GM18519 (cell line): ENCODE measurements at regions not wholly inside any gene's neighbourhood (a gene's known extent, or its start where the extent isn't known, plus 50 kb on each side); places are given as distances from the start of the nearest gene placed in this dataset.
A peak's percentile ranks its signal among the peaks of the same experiment; 100 is the strongest.
"Not testable (repeated sequence)": the region's sequence is repeated elsewhere in the genome, so short reads cannot be mapped to it uniquely, and the experiment has no call there.

Experiments used
- ATAC-seq: cut with Tn5 transposase; IDR thresholded peaks from one replicate; pipeline ENCODE4 v1.9.1; 2021; ENCODE audit warnings: mild to moderate bottlenecking, moderate library complexity; ENCODE audit not compliant: unreplicated experiment, low FRiP score

GRCh38 chr6:3959385-3959784, 110.2 kb downstream of the FAM50B start:
- no peak for ATAC-seq

GRCh38 chr6:3960754-3961361, 111.7 kb downstream of the FAM50B start:
- ATAC-seq = no peak

- no peak for ATAC-seq
These were observed 112.5 kb downstream of the FAM50B start for GRCh38 chr6:3961581-3962215.

- ATAC-seq = no peak
These were observed 113.4 kb downstream of the FAM50B start for GRCh38 chr6:3962291-3963280.

- no peak for ATAC-seq
These were observed 114.3 kb downstream of the FAM50B start for GRCh38 chr6:3963426-3963825.

DNA sequence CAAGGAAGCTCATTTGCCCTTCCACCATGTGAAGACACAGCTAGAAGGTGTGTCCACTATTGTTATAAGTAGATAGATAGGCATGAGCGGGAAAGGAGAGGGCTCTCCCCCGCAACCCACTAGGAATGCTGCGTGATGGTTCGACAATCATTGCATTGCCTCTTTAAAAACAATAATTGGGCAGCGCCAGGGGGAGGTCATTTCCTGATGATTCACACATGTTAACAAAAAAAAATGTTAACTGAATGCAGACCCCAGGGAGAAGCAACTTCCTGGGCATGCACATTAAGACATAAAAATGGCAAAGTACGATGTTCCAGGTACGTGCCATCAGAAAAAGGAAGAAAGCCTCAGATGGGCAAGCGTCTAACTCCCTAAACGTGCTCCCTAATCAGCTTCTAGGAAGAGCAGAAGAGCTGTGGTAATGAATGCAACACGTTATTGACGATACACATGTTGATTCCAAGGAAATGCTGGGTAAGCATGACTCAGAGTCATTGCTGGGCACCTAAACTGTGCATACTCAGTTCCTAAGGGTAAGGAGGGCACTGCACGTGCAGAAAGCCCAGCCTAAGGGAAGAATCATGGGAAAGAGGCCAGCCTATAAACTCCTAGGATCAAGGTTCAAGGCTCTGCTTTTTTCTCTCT, 113.7 kb downstream of the FAM217A start:
- ATAC-seq = no peak

- ATAC-seq = no peak
These were observed 112.5 kb downstream of the FAM217A start for GRCh38 chr6:3966426-3966825.

DNA sequence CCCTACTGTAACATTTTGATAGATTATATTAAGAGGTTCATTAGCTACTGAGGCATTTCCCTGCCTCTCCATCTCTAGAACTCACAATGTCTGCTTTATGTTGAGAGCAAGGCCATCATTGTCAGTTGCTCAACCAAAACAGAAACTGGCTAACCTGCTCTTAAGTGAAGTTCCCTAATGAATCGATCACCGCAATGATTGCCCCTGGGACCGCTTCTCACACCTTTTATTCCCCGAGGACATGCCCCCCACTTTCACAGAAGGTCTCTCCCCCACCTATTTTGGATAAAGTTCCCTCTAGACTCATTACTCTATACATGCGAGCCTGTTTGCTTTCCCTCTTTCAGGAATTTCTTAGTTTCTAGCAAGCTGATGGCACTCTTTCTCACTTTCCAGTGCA, 108.8 kb downstream of the FAM217A start:
- ATAC-seq = no peak

GRCh38 chr6:3973152-3973551, 105.8 kb downstream of the FAM217A start:
- not testable (repeated sequence) for ATAC-seq

GRCh38 chr6:3977875-3978711, 100.8 kb downstream of the FAM217A start:
- ATAC-seq = peak; percentile 88

DNA sequence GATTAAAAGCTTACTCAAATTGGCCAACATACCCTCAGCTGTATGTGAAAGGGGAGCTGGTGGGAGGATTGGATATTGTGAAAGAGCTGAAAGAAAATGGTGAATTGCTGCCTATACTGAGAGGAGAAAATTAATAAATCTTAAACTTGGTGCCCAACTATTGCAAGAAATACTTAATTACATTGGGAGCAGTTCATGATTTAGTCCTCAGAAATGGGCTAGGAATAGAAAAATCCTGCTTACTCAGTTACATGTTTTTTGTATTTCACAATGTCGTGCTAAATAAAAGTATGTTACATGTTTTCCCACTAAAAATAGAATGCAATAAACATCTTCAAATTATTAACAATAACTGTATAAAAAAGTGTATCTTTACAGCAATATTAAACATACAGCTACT, 100.0 kb downstream of the FAM217A start:
- ATAC-seq = not testable (repeated sequence)

DNA sequence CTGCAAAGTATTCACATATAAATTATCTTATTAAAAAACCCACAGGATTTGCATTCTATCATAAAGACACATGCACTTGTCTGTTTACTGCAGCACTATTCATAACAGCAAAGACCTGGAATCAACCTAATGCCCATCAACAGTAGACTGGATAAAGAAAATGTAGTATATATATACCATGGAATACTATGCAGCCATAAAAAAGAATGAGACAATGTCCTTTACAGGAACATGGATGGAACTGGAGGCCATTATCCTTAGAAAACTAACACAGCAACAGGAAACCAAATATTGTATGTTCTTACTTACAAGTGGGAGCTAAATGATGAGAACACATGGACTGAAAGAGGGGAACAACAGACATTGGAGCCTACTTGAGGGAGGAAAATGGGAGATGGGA, 97.0 kb downstream of the FAM217A start:
- no peak for ATAC-seq

DNA sequence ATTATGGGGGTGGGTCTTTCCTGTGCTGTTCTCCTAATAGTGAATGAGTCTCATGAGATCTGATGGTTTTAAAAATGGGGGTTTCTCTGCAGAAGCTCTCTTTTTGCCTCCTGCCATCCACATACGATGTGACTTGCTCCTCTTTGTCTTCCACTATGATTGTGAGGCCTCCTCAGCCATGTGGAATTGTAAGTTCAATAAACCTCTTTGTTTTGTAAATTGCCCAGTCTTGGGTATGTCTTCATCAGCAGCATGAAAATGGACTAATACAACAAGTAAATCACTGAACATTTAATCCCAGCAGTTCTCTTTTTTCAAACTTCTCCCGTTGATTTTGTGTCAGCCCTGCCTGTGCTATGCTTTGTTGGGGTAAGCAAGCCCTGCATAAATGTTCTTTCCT, 95.2 kb downstream of the FAM217A start:
- no peak for ATAC-seq

- ATAC-seq = no peak
These were observed 94.4 kb downstream of the FAM217A start for GRCh38 chr6:3984494-3984893.

GRCh38 chr6:3986241-3986640, 92.7 kb downstream of the FAM217A start:
- no peak for ATAC-seq

DNA sequence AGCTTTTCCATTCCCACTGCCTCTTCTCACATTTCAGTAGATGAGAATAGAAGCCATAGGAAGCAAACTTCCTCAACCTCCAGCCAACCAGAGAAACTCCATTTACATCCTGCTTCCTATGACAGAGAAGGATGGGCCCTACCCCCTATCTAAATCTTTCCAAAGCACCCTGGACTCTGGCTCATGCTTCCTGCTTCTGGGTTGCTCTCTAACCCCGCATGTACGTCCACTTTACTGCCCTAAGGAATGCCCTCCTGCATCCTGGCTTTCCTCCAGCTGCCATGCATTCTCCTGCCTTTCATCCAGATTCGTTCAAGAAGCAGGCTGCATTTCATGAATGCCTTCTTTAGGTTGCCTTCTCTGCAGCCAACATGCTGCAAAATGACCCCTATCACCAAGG, 91.9 kb downstream of the FAM217A start:
- ATAC-seq = no peak

DNA sequence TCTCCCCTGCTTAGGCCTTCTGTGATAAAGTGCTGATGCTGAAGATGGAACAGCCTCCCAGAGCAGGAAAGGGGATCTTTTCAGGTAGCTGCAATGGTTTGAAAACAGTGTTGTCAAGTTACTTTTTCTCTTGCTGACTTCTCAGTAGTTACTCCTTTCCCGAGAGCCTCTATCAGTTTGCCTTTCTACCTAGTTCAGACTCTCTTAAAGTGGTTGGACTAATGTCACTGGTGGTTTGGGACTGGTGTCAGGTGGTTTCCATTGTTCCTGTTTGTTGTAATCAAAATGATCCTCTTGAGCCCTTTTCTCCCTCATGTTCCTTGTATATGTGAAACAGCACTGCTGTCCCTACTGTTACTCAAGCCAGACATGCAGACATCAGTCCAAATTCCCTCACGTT, 91.4 kb downstream of the FAM217A start:
- no peak for ATAC-seq

DNA sequence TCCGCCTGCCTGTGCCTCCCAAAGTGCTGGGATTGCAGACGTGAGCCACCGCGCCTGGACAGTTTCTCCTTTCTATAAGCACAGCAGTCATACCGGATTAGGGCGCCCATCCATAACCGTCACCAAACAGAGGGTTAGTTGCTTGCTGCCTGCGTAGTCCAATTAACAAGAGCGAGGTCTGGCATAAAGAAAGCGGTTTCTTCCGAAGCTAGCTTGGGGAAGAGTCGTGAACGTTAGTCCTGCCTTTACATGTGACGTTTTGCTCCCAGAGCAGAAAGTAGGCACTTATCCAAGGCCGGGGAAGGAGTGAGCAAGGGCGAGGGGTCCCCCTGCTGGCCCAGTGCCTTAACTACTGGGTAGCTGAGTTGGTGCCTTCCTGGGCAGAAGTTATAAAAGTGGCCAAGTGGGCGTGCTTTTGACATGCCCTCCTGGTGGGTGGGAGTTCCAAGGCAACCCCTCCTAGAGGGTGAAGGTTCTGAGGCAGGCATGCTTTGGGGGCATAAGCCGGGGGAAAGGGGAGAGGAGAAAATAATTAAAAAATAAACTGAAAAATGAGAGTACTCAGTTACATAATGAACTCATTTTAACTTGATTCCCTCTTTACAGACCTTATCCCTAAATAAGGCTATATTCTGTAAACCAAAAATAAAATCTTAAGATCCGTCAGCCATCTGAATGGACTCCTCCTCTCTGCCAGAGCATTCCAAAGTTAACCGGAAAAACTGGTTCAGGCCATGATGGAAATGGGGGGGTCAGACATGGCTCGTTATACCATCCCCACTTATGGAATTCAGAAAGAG, 88.0 kb downstream of the FAM217A start:
- no peak for ATAC-seq

DNA sequence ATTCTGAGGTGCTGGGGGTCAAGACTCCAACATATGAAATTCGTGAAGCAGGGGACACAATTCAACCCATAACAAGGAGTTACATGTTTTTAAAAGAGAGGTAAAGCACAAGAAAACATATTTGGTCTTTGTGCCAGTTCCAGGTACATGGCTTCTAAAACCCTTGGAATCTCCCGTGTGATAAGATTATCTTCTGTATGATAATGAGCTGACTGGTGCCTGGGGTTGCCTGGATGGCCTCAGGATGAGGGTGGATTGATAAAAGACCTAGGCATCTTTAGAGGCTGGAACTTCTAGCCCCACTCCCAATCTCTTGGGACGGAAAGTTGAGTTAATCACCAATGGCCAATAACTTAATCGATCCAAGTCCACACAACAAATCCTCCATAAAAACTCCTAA, 87.0 kb downstream of the FAM217A start:
- ATAC-seq = no peak
